ENCODE measurements at regions not wholly inside any gene's neighbourhood (a gene's known extent, or its start where the extent isn't known, plus 50 kb on each side); places are given as distances from the start of the nearest gene placed in this dataset.

DNA sequence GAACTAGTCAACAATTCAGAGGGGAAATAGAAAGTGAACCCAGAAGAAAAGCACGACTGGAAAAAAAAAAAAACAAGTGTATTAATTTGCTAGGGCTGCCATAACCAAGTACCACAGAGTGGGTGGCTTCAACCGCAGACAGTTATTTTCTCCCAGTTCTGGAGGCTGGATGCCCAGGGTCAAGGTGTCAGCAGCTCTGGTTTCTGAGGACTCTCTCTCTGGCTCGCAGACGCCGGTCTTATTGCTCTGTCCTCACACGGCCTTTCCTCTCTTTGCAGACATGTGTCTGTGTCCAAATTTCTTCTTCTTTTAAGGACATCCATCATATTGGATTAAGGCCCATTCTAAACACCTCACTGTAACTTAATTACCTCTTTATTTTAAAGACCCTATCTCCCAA is 291.8 kb downstream of the XXYLT1 start:
- TF ChIP-seq GATA2 (IDR thresholded peaks at IDR 0.05; ENCODE audit: low read depth, low read length): no peak
- TF ChIP-seq GATA3 (IDR thresholded peaks at IDR 0.05; ENCODE audit: low read depth, low read length): no peak

DNA sequence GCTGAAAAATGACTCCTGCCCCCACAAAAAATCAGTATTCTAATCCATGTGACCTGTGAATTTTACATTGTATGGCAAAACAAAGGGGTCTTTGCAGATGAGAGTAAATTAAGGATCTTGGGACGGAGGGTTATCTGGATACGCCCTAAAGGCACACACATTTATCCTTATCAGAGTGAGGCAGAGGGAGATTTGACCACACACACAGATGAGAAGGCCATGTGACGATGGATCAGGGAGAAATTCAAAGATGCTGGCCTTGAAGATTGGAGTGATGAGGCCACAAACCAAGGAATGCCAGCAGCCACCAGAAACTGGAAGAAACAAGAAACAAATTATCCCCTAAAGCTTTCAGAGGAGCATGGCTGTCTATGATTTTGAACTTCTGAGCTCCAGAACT is 288.5 kb downstream of the XXYLT1 start:
- TF ChIP-seq GATA3 (IDR thresholded peaks at IDR 0.05; ENCODE audit: low read depth, low read length) (no peak), GATA2 (IDR thresholded peaks at IDR 0.05; ENCODE audit: low read depth, low read length) (no peak)

DNA sequence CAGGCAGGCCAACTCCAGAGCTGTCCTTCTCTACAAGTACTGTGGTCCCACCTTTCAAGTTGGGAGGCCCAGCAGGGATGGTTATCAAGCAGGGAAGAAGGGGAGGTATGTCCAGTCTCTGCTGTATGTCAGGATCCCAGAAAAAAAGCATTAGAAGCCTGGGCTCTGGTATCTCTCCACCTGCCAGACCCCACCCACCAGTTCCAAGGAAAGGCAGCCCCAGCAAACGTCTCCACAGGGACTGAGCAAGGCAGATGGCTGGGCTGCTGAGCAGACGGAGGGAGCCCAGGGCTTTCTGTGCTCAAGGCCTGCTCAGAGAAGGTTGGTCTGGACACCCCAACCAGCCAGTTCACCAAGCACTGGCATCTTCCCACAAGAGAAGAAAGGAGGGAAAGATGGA is 287.8 kb downstream of the XXYLT1 start:
- TF ChIP-seq GATA2 (IDR thresholded peaks at IDR 0.05; ENCODE audit: low read depth, low read length): no peak
- no peak for TF ChIP-seq GATA3 (IDR thresholded peaks at IDR 0.05; ENCODE audit: low read depth, low read length)

DNA sequence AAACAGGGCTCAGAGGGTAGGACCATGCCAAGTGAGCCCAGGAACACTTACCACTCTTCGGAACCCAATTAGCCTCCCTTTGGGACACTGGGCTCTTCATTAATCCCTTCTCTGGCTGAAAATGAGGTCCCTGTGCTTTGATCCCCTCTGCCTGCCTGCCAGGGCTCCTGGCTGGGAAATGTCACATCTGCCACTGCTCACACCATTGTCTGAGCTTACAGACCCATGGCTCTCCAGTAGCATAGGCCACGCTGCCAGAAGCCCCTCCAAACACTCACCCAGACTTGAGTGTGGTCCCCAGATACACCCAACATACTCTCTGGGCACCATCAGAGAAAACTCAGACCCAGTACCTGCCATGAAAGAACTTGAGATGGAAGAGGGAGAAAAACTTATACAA is 287.3 kb downstream of the XXYLT1 start:
- TF ChIP-seq GATA3 (IDR thresholded peaks at IDR 0.05; ENCODE audit: low read depth, low read length) (no peak), GATA2 (IDR thresholded peaks at IDR 0.05; ENCODE audit: low read depth, low read length) (no peak)

DNA sequence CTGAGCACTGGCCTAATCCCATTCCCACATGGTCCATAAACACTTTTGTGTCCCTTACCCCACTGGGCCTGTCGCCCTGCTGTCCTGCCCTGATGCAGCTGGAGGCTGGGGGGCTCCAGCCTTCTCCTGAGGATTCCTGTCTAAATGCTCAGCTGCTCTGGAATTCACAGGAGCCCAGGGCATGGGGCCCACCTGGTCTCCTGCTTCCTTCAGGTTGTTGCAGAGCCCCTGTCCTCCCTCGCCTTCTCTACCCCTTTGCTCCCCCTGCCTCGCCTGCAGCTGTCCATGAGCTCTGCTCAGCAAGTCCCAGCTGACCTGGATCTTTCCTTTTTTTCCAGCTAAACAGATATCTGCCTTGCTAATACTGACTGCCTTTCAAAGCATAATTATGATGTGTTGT is 286.9 kb downstream of the XXYLT1 start:
- TF ChIP-seq GATA3 (IDR thresholded peaks at IDR 0.05; ENCODE audit: low read depth, low read length) (no peak), GATA2 (IDR thresholded peaks at IDR 0.05; ENCODE audit: low read depth, low read length) (no peak)

DNA sequence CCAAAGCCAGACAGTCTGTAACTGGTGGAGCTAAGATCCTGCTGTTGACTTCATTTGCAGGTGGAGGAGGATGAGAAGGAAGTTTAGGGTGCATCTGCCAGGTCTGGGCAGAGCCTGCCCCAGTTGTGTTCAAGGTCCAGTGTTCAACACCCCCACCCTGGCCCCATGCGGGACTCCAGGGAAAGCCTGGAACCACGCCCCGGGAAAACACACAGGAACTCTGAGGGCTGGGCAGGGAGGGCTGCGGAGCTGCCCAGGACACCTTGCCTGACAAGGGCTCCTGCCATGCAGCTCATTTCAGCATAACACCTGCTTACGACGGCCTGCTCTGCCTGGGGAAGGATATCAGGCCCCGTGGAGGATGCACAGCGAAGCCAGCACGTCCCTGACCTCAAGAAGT is 286.3 kb downstream of the XXYLT1 start:
- TF ChIP-seq GATA2 (IDR thresholded peaks at IDR 0.05; ENCODE audit: low read depth, low read length) (no peak), GATA3 (IDR thresholded peaks at IDR 0.05; ENCODE audit: low read depth, low read length) (no peak)

DNA sequence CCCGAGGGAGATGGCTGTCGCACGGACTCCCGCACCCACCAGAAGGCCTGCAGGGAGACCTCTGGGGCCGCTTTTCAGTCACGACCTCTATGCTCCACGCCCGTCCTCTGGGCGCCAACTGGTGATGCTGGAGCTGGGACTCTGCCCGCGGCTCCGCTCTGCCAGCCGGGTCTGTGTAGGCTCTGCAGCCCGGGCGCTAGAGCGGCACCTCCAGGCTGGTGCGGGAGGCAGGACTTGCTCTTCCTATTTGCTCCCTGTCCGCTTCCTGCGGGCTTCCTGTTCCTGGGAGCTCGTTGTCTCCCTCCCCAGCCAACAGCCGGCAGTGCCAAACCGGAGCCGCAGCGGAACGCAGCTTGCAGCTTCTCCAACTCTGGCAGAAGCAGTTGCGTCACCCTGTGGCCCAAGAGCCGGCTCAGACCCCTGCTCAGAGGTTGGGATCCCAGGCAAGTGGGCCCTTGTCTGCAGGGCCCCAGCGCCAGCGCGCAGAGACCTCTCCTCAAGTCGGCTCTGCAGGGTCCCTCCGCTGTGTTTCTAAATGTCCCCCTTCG is 285.9 kb downstream of the XXYLT1 start:
- no peak for TF ChIP-seq GATA3 (IDR thresholded peaks at IDR 0.05; ENCODE audit: low read depth, low read length)
- no peak for TF ChIP-seq GATA2 (IDR thresholded peaks at IDR 0.05; ENCODE audit: low read depth, low read length)

DNA sequence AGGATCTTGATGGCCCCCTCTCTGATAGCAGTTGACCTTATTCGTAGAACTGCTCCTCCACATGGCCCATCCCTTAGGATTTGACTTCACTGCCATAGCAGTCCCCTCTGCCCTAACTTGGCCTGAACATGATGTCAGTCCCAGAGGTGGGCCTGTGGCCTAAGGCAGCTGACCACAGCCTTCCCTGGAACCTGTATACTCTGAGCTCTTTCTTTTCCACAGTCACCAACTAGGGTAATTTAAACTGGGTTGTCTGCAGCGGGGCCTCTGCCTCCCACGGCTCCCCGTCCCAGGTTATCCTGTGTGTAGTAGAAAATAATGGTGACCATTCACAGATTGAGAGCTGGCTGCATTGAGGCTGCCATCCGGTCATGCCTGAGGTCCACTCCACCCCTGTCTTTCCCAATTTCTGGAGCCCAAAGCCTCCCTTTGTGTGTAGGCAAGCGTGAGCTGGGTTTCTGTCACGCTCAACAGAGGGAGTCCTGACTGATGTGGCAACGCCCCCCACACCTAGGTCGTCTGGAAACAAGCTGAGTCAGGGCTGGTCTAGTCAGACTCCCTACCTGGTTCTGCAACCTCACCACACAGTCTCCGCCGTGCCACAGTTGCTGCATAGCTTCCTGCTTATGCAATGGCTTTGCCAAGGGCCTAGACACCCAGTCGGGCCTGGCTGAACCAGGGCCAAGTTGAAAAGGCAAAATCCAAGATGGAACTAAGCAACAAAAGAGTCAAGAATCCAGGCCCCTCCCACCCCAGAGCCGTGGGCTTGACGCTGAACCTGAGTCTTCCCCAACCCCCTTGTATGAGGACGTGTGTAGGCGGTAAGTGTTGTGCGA is 284.5 kb downstream of the XXYLT1 start:
- TF ChIP-seq GATA3 (IDR thresholded peaks at IDR 0.05; ENCODE audit: low read depth, low read length) (no peak), GATA2 (IDR thresholded peaks at IDR 0.05; ENCODE audit: low read depth, low read length) (no peak)

DNA sequence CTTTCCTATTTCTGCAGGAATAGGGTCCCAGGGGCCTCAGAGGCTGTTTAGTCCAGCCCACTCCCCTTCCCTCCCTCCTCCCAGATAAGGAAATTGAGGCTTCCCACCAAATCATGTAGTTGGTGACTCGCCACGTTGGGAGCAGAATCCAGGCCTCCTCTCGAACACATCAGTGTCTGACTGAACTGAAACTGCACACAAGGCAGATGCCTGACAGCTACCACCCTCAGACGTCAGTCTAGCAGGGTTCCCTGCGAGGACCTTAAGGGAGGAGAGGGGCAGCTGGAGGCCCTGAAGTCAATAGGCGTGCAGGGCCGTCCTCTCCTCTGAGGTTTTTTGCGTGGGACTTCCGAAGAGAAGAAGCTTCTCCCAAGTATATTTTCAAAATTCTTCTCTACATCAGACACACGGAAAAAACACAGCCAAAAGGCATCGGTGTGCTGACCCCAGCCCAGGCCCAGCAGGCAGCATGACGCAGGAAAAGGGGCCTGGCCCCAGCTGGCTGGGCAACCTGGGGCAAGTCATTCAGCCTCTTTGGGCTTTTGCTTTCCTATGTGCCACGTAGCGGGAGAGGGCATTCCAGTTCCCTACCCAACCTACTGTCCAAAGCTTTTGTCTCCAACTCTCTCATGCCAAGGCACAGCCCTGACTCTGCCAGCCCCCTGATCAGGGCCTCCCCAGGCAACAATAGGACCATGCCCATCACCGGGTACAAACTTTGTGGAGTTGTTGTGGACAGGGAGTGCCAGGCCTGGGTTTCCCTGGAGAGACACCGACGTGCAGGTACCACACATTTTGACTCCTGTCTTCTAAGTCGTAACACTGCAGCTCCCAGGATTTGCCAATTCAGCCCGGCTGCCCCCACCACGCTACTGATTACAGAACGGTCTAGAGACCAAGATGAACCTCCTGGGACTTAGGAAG is 283.1 kb downstream of the XXYLT1 start:
- TF ChIP-seq GATA2 (IDR thresholded peaks at IDR 0.05; ENCODE audit: low read depth, low read length): no peak
- no peak for TF ChIP-seq GATA3 (IDR thresholded peaks at IDR 0.05; ENCODE audit: low read depth, low read length)

DNA sequence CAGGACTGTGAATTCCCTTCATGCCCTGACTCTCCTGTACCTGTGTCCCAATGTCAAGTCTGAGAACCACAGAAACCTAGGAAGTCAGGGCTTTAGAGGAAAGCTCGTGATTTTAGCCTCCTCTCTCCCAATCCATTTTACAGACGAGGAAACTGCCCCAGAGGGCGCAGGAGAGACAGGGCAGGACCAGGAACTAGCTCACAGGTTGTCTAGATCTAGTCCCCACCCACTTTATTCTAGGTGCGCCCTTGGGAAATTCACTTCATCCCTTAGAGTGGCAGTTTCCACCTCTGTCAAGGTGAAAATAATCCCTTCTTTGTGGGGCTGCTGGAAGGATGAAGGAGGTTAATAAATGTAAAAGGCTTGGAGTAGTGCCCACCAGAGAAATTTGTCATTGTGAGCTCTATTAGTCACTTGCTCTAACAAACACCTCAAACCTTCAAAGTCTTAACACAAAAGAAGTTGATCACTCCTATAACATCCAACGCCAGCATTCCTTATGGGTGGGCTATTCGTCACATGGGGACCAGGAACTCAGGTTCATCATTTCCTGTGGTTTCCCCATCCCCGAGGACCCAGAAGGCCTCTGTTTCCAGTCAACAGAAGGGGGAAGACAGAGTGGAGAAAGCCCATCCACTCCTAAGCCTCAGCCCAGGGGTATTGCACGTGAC is 282.3 kb downstream of the XXYLT1 start:
- TF ChIP-seq GATA3 (IDR thresholded peaks at IDR 0.05; ENCODE audit: low read depth, low read length) (no peak), GATA2 (IDR thresholded peaks at IDR 0.05; ENCODE audit: low read depth, low read length) (no peak)

DNA sequence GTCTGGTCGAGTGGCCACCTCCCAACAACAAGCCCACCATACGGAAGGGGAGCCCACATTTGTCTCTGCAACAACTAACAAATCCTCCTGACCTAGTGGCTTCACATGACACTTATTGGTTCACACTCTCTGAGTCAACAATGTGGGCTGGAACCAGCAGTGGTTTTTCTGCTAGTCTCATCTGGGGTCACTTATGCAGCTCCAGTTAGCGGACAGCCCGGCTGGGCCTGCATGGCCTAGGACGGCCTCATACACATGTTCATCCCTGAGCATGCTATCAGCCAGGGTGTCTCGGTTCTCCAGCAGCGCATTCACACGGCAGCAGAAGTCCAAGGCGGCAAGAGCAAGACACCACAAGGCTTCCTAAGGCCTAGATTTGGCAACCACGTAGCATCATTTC is 281.7 kb downstream of the XXYLT1 start:
- TF ChIP-seq GATA2 (IDR thresholded peaks at IDR 0.05; ENCODE audit: low read depth, low read length): no peak
- no peak for TF ChIP-seq GATA3 (IDR thresholded peaks at IDR 0.05; ENCODE audit: low read depth, low read length)

DNA sequence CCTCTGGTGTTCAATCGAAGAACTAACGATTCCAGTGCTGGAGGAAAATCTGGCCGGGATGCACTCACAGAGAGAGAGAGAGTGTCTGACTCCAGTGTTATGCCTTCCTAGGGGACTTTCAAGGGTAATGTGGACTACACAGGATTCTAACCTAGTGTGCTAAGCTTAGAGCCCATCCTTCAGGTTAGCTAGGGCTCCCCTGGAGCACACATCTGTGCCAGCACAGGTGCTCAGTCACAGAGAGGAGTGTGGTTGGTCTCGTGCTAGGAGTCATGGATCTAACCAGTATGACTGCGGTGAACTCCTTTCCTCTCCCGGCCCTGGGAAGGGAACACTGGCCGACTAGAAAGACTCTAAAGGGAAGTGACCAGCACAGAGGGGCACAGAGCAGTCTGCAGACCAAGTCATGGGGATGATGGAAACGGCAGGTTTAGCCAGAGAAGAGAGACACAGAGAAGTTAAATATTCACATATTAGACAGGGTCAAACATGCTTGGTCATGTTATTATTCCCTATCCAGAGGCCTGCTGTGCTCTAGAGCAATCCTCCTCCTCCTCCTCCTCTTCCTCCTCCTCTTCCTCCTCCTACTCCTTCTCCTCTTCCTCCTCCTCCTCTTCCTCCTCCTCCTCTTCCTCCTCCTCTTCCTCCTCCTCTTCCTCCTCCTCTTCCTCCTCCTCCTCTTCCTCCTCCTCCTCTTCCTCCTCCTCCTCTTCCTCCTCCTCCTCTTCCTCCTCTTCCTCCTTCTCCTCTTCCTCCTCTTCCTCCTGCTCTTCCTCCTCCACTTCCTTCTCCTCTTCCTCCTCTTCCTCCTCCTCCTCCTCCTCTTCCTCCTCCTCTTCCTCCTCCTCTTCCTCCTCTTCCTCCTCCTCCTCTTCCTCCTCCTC is 280.3 kb downstream of the XXYLT1 start:
- TF ChIP-seq GATA2 (IDR thresholded peaks at IDR 0.05; ENCODE audit: low read depth, low read length): no peak
- no peak for TF ChIP-seq GATA3 (IDR thresholded peaks at IDR 0.05; ENCODE audit: low read depth, low read length)

DNA sequence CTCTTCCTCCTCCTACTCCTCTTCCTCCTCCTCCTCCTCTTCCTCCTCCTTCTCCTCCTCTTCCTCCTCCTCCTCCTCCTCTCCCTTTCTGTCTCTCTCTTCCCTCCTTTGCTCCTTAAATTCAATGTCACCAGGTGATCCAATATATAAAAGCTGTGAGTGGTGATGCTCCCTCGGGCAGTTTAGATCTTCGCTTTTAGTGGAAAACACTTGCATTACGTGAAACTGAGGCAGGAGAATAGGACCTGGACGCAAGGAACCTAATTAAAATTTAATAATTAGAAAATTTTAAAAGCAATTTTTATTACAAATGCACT is 279.7 kb downstream of the XXYLT1 start:
- TF ChIP-seq GATA3 (IDR thresholded peaks at IDR 0.05; ENCODE audit: low read depth, low read length) (no peak), GATA2 (IDR thresholded peaks at IDR 0.05; ENCODE audit: low read depth, low read length) (no peak)

Measured in SH-SY5Y (cell line).